ENCODE measurements at regions not wholly inside any gene's neighbourhood (a gene's known extent, or its start where the extent isn't known, plus 50 kb on each side); places are given as distances from the start of the nearest gene placed in this dataset.

DNA sequence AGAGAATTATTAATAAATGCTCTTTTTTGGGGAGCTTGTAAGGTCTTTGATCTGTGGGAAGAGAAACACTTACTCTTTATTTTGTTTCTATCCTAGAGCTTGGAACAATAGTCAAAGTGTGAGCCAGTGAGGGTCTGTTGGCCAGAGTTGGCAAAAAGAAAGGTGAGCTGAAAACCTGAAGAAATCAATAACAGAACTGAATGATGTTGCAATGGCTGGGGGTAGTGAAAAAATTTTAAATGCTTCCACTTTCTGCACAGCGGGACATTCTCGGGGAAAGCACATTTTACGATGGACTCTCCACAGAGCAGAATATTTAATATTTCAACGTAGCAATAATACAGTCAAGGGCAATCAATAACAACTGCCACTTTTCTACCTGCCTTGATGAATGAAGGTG, 78.9 kb downstream of the SKA1 start:
- peaks cover 13% of the 10 kb centered on the region for H3K4me1 Mint-ChIP-seq
- no peak overlapping the region for H3K27ac Mint-ChIP-seq
- H3K4me3 Mint-ChIP-seq: no peak overlapping the region
- no peak for TF ChIP-seq EZH2 (IDR thresholded peaks at IDR 0.05)
- no peak for TF ChIP-seq EZH2phosphoT487 (IDR thresholded peaks at IDR 0.05)
- TF ChIP-seq, protein P1, sequence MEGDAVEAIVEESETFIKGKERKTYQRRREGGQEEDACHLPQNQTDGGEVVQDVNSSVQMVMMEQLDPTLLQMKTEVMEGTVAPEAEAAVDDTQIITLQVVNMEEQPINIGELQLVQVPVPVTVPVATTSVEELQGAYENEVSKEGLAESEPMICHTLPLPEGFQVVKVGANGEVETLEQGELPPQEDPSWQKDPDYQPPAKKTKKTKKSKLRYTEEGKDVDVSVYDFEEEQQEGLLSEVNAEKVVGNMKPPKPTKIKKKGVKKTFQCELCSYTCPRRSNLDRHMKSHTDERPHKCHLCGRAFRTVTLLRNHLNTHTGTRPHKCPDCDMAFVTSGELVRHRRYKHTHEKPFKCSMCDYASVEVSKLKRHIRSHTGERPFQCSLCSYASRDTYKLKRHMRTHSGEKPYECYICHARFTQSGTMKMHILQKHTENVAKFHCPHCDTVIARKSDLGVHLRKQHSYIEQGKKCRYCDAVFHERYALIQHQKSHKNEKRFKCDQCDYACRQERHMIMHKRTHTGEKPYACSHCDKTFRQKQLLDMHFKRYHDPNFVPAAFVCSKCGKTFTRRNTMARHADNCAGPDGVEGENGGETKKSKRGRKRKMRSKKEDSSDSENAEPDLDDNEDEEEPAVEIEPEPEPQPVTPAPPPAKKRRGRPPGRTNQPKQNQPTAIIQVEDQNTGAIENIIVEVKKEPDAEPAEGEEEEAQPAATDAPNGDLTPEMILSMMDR (IDR thresholded peaks at IDR 0.05): no peak
- Histone ChIP-seq H2AFZ (replicated peaks) (no peak overlapping the region), H3K79me2 (ENCODE audit: low read depth) (no peaks in the 10 kb centered on the region), H4K20me1 (ENCODE audit: low read depth) (no peaks in the 10 kb centered on the region), H3F3A (ENCODE audit: low read depth) (no peaks in the 10 kb centered on the region), H3K9me3 (ENCODE audit: low read depth) (no peaks in the 10 kb centered on the region), H3K4me3 (no peak overlapping the region), H3K9ac (no peak overlapping the region), H3K4me1 (peaks cover 2% of the 10 kb centered on the region), H3K36me3 (no peaks in the 10 kb centered on the region), H3K27me3 (no peaks in the 10 kb centered on the region), H3K27ac (no peak overlapping the region), H3K4me2 (no peak overlapping the region)
- H3K9me3 Mint-ChIP-seq: no peaks in the 10 kb centered on the region
- H3K27me3 Mint-ChIP-seq (ENCODE audit: insufficient read depth, low read depth): peaks cover 3% of the 10 kb centered on the region
- DNase-seq (ENCODE audit: low spot score): no peak
- no peaks in the 10 kb centered on the region for H3K36me3 Mint-ChIP-seq

DNA sequence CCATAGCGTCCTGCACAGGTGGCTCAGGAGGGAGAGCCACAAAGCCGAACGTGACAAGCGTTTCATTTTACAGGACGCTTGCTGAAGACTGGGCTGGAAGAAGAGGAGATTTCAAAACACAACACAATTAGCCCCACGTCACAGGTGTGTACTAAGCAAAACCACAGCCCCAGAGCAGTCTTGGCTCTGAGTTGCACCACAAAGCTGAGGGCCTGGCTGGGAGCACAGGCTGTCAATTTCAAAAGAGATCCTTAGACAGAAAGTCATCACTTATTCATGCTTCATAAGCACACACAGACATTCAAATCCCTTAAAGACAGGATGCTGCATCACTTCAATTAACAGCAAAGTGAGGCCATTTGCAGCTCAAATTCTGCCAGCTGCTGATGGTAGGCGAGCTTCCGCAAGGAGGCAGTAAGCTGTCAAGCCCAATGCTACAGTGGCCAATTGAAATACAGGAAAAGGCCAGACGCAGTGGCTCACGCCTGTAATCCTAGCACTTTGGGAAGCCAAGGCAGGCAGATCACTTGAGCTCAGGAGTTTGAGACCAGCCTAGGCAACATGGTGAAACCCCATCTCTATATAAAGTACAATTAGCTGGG, 79.6 kb downstream of the SKA1 start:
- H3K4me1 ChIP-seq: peaks cover 3% of the 10 kb centered on the region
- no peak overlapping the region for H3K9ac ChIP-seq
- peaks cover 13% of the 10 kb centered on the region for H3K4me1 Mint-ChIP-seq
- no peaks in the 10 kb centered on the region for H3K9me3 Mint-ChIP-seq
- H3K27me3 Mint-ChIP-seq (ENCODE audit: insufficient read depth, low read depth): peaks cover 3% of the 10 kb centered on the region
- H3F3A ChIP-seq (ENCODE audit: low read depth): no peaks in the 10 kb centered on the region
- H3K36me3 ChIP-seq: no peaks in the 10 kb centered on the region
- no peak overlapping the region for H3K27ac Mint-ChIP-seq
- H3K27me3 ChIP-seq: no peaks in the 10 kb centered on the region
- no peak overlapping the region for H2AFZ ChIP-seq (replicated peaks)
- no peak for TF ChIP-seq EZH2phosphoT487 (IDR thresholded peaks at IDR 0.05)
- TF ChIP-seq, protein P1 (IDR thresholded peaks at IDR 0.05): peak; percentile 38
- no peak overlapping the region for H3K4me2 ChIP-seq
- H4K20me1 ChIP-seq (ENCODE audit: low read depth): no peaks in the 10 kb centered on the region
- peak overlapping the region; percentile 26 for H3K4me3 Mint-ChIP-seq
- H3K36me3 Mint-ChIP-seq: no peaks in the 10 kb centered on the region
- H3K9me3 ChIP-seq (ENCODE audit: low read depth): no peaks in the 10 kb centered on the region
- DNase-seq (ENCODE audit: low spot score): peak; percentile 42
- no peaks in the 10 kb centered on the region for H3K79me2 ChIP-seq (ENCODE audit: low read depth)
- no peak overlapping the region for H3K4me3 ChIP-seq
- H3K27ac ChIP-seq: no peak overlapping the region

DNA sequence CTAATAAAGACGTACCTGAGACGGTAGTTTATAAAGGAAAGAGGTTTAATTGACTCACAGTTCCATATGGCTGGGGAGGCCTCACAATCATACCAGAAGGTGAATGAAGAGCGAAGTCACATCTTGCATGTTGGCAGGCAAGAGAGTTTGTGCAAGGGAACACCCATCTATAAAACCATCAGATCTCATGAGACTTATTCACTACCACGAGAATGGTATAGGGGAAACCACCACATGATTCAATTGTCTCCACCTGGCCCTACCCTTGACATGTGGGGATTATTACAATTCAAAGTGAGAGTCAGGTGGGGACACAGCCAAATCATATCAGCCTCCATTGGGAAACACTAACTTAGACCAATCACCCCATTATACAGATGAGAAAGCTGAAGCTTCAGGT, 81.4 kb downstream of the SKA1 start:
- H3K9me3 Mint-ChIP-seq: no peaks in the 10 kb centered on the region
- TF ChIP-seq EZH2phosphoT487 (IDR thresholded peaks at IDR 0.05) (no peak), EZH2 (IDR thresholded peaks at IDR 0.05) (no peak)
- TF ChIP-seq, protein P1 (IDR thresholded peaks at IDR 0.05): no peak
- H3K9me3 ChIP-seq (ENCODE audit: low read depth): no peaks in the 10 kb centered on the region
- no peak overlapping the region for H3K27ac Mint-ChIP-seq
- no peak overlapping the region for H3K4me3 Mint-ChIP-seq
- peaks cover 3% of the 10 kb centered on the region for H3K4me1 ChIP-seq
- no peaks in the 10 kb centered on the region for H3K36me3 ChIP-seq
- no peak overlapping the region for H3K27ac ChIP-seq
- no peaks in the 10 kb centered on the region for H3F3A ChIP-seq (ENCODE audit: low read depth)
- H3K36me3 Mint-ChIP-seq: no peaks in the 10 kb centered on the region
- H3K27me3 Mint-ChIP-seq (ENCODE audit: insufficient read depth, low read depth): peaks cover 3% of the 10 kb centered on the region
- no peak overlapping the region for H2AFZ ChIP-seq (replicated peaks)
- H3K9ac ChIP-seq: no peak overlapping the region
- peaks cover 23% of the 10 kb centered on the region for H3K4me1 Mint-ChIP-seq
- no peak overlapping the region for H3K4me3 ChIP-seq
- H3K79me2 ChIP-seq (ENCODE audit: low read depth): no peaks in the 10 kb centered on the region
- DNase-seq (ENCODE audit: low spot score): no peak
- H3K27me3 ChIP-seq: no peaks in the 10 kb centered on the region
- no peak overlapping the region for H3K4me2 ChIP-seq
- no peaks in the 10 kb centered on the region for H4K20me1 ChIP-seq (ENCODE audit: low read depth)
